Right atrium auricular region (tissue), 2 donors: ENCODE measurements at regions not wholly inside any gene's neighbourhood (a gene's known extent, or its start where the extent isn't known, plus 50 kb on each side); places are given as distances from the start of the nearest gene placed in this dataset.

ENCODE experiments used
- DNase-seq: peaks from one replicate; pipeline ENCODE4 v3.0.0-alpha.2; 2019; ENCODE audit warnings: low spot score
- H3K27ac ChIP-seq, 2 donors: fragments of 200-600 bp; sonication (generic); 1 replicate in 1 of 2; 2 replicates in 1 of 2; pipeline ENCODE4 v1.5.1; 2016 to 2019
- H3K27me3 ChIP-seq, 2 donors: fragments of 200-600 bp; sonication (generic); one replicate each; pipeline versions ENCODE4 v1.5.1 to v1.6.0; 2017 to 2019
- H3K36me3 ChIP-seq: fragments of 200-600 bp; sonication (generic); one replicate; pipeline ENCODE4 v1.5.1; 2016
- H3K4me1 ChIP-seq, 2 donors: fragments of 200-600 bp; sonication (generic); one replicate each; pipeline versions ENCODE4 v1.5.1 to v1.6.0; 2017 to 2019
- H3K4me3 ChIP-seq, 2 donors: fragments of 200-600 bp; sonication (generic); 1 replicate in 1 of 2; 2 replicates in 1 of 2; pipeline ENCODE4 v1.5.1; 2017 to 2019; ENCODE audit warnings: mild to moderate bottlenecking in 1 of 2, moderate library complexity in 1 of 2
- H3K9me3 ChIP-seq, 2 donors: fragments of 200-600 bp; sonication (generic); one replicate each; pipeline ENCODE4 v1.5.1; 2019
- CTCF ChIP-seq, 2 donors: fragments of 200-600 bp; sonication (generic); IDR thresholded peaks; one replicate each; pipeline ENCODE4 v1.5.1; 2019; ENCODE audit warnings: antibody characterized with exemption in 2 of 2

- Histone ChIP-seq H3K4me3 (no peak overlapping the region), H3K27me3 (no peaks in the 10 kb centered on the region), H3K4me1 (no peaks in the 10 kb centered on the region), H3K9me3 (peaks cover 0 to 10% of the 10 kb centered on the region in 2 donors), H3K36me3 (no peaks in the 10 kb centered on the region), H3K27ac (no peak overlapping the region)
- no peak for TF ChIP-seq CTCF (IDR thresholded peaks at IDR 0.05)
- DNase-seq: no peak
Observed at GRCh38 chr3:105253225-105253624, 113.5 kb upstream of the ALCAM start.

- no peaks in the 10 kb centered on the region for H3K4me1 ChIP-seq
- peaks cover 0 to 10% of the 10 kb centered on the region in 2 donors for H3K9me3 ChIP-seq
- DNase-seq: no peak
- TF ChIP-seq CTCF (IDR thresholded peaks at IDR 0.05): no peak
- no peak overlapping the region for H3K4me3 ChIP-seq
- no peaks in the 10 kb centered on the region for H3K36me3 ChIP-seq
- no peak overlapping the region for H3K27ac ChIP-seq
- no peaks in the 10 kb centered on the region for H3K27me3 ChIP-seq
Observed at GRCh38 chr3:105254154-105254553, 112.6 kb upstream of the ALCAM start.

GRCh38 chr3:105255350-105255749 lies 111.4 kb upstream of the ALCAM start:
- TF ChIP-seq CTCF (IDR thresholded peaks at IDR 0.05): no peak
- Histone ChIP-seq H3K36me3 (no peaks in the 10 kb centered on the region), H3K4me3 (no peak overlapping the region), H3K27ac (no peak overlapping the region), H3K9me3 (peaks cover 0 to 12% of the 10 kb centered on the region in 2 donors), H3K4me1 (no peaks in the 10 kb centered on the region), H3K27me3 (no peaks in the 10 kb centered on the region)
- no peak for DNase-seq

- Histone ChIP-seq H3K4me1 (no peaks in the 10 kb centered on the region), H3K27ac (no peak overlapping the region), H3K4me3 (no peak overlapping the region), H3K36me3 (no peaks in the 10 kb centered on the region), H3K27me3 (no peaks in the 10 kb centered on the region), H3K9me3 (peaks cover 0 to 6% of the 10 kb centered on the region in 2 donors)
- no peak for DNase-seq
- no peak for TF ChIP-seq CTCF (IDR thresholded peaks at IDR 0.05)
Observed at GRCh38 chr3:105259496-105259895, 107.2 kb upstream of the ALCAM start.

- TF ChIP-seq CTCF (IDR thresholded peaks at IDR 0.05): no peak
- no peaks in the 10 kb centered on the region for H3K36me3 ChIP-seq
- H3K27me3 ChIP-seq: no peaks in the 10 kb centered on the region
- H3K27ac ChIP-seq: no peak overlapping the region
- DNase-seq: no peak
- no peak overlapping the region for H3K4me3 ChIP-seq
- no peaks in the 10 kb centered on the region for H3K4me1 ChIP-seq
- peaks cover 0 to 6% of the 10 kb centered on the region in 2 donors for H3K9me3 ChIP-seq
Observed at GRCh38 chr3:105260385-105260784, 106.3 kb upstream of the ALCAM start.

- Histone ChIP-seq H3K36me3 (no peaks in the 10 kb centered on the region), H3K27me3 (no peaks in the 10 kb centered on the region), H3K4me3 (no peak overlapping the region), H3K4me1 (no peaks in the 10 kb centered on the region), H3K27ac (no peak overlapping the region), H3K9me3 (no peaks in the 10 kb centered on the region)
- DNase-seq: no peak
- TF ChIP-seq CTCF (IDR thresholded peaks at IDR 0.05): no peak
Observed at GRCh38 chr3:105274536-105274935, 92.2 kb upstream of the ALCAM start.
